ENCODE measurements at regions not wholly inside any gene's neighbourhood (a gene's known extent, or its start where the extent isn't known, plus 50 kb on each side); places are given as distances from the start of the nearest gene placed in this dataset.

DNA sequence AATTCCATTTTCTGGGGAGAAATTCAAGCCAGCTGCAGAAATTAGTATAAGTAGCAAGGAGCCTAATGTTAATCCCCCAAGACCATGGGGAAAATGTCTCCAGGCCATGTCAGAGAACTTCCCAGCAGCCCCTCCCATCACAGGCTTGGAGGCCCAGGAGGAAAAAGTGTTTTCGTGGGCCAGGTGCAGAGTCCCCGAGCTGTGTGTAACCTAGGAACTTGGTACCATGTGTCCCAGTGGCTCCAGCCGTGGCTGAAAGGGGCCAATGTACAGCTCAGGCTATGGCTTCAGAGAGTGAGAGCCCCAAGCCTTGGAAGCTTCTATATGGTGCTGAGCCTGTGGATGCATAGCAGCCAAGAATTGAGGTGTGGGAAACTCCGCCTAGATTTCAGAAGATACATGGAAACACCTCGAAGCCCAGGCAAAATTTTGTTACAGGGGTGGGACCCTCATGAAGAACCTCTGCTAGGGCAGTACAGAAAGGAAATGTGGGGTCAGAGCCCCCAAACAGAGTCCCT is 286.3 kb downstream of the MATN1 start:
- no peak for DNase-seq (ENCODE audit: low read depth, low spot score)
- Histone ChIP-seq H3K4me2 (ENCODE audit: control insufficient read depth, extremely low read depth, insufficient read depth, low read depth, low read length) (no peak overlapping the region), H3K9me1 (ENCODE audit: control insufficient read depth, extremely low read depth, insufficient read depth, low read length) (no peaks in the 10 kb centered on the region), H3K9me3 (ENCODE audit: control insufficient read depth, low read depth, low read length) (peaks cover 2% of the 10 kb centered on the region), H2AFZ (ENCODE audit: control insufficient read depth, low read length) (no peak overlapping the region), H3K4me1 (ENCODE audit: control insufficient read depth, extremely low read depth, insufficient read depth, low read length) (peaks cover 8% of the 10 kb centered on the region), H3K9ac (ENCODE audit: control insufficient read depth, extremely low read depth, insufficient read depth, low read length) (no peak overlapping the region), H3K27ac (ENCODE audit: control insufficient read depth, insufficient read depth, low read length) (no peak overlapping the region), H4K20me1 (ENCODE audit: control insufficient read depth, extremely low read depth, insufficient read depth, low read length) (no peaks in the 10 kb centered on the region), H3K36me3 (ENCODE audit: control insufficient read depth in 2 of 2, extremely low read depth in 1 of 2, insufficient read depth in 2 of 2, low read length in 2 of 2) (no peaks in the 10 kb centered on the region), H3K27me3 (ENCODE audit: control insufficient read depth, extremely low read depth, insufficient read depth, low read length) (no peaks in the 10 kb centered on the region), H3K4me3 (ENCODE audit: control insufficient read depth in 2 of 3, extremely low read depth in 1 of 3, insufficient read depth in 2 of 3, low read depth in 1 of 3, low read length in 3 of 3) (no peak overlapping the region), H3K79me2 (ENCODE audit: control insufficient read depth, insufficient read depth, low read length) (no peaks in the 10 kb centered on the region)
- TF ChIP-seq, protein P1, sequence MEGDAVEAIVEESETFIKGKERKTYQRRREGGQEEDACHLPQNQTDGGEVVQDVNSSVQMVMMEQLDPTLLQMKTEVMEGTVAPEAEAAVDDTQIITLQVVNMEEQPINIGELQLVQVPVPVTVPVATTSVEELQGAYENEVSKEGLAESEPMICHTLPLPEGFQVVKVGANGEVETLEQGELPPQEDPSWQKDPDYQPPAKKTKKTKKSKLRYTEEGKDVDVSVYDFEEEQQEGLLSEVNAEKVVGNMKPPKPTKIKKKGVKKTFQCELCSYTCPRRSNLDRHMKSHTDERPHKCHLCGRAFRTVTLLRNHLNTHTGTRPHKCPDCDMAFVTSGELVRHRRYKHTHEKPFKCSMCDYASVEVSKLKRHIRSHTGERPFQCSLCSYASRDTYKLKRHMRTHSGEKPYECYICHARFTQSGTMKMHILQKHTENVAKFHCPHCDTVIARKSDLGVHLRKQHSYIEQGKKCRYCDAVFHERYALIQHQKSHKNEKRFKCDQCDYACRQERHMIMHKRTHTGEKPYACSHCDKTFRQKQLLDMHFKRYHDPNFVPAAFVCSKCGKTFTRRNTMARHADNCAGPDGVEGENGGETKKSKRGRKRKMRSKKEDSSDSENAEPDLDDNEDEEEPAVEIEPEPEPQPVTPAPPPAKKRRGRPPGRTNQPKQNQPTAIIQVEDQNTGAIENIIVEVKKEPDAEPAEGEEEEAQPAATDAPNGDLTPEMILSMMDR (optimal IDR thresholded peaks at IDR 0.05 in 1 of 3, IDR thresholded peaks at IDR 0.05 in 1 of 3, conservative IDR thresholded peaks at IDR 0.05 in 1 of 3; ENCODE audit: extremely low read depth in 1 of 3, insufficient read depth in 2 of 3, low read length in 3 of 3): no peak
- no peak for TF ChIP-seq EZH2 (IDR thresholded peaks at IDR 0.05; ENCODE audit: low read length)
- dilution Hi-C loops (cut with MboI; ENCODE audit: extremely low pct_ligation_motif_present, low sequenced_read_pairs): no loop called here
- FAIRE-seq: no peak

DNA sequence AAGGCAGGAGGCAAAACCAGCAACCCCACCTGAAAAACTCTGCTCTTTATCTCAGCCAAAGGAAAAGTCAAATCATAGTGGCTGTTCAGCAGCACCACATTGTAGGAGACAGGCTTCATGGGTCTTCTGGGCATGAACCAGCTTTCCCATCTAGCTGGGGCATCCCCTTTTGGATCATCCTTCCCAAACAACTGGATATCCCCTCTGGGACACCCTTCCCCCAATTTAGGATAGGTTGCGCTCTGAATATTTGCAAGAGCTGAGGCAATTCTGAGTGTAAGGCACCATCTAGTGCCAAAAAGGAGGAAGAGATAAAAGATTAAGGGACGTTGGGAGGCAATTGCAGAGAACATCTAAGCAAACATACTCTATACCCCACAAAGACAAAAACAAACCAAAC is 295.8 kb downstream of the MATN1 start:
- no peak overlapping the region for H3K9ac ChIP-seq (ENCODE audit: control insufficient read depth, extremely low read depth, insufficient read depth, low read length)
- H3K4me2 ChIP-seq (ENCODE audit: control insufficient read depth, extremely low read depth, insufficient read depth, low read depth, low read length): no peak overlapping the region
- no peaks in the 10 kb centered on the region for H3K79me2 ChIP-seq (ENCODE audit: control insufficient read depth, insufficient read depth, low read length)
- FAIRE-seq: no peak
- no peaks in the 10 kb centered on the region for H4K20me1 ChIP-seq (ENCODE audit: control insufficient read depth, extremely low read depth, insufficient read depth, low read length)
- no peaks in the 10 kb centered on the region for H3K9me1 ChIP-seq (ENCODE audit: control insufficient read depth, extremely low read depth, insufficient read depth, low read length)
- dilution Hi-C loops (cut with MboI; ENCODE audit: extremely low pct_ligation_motif_present, low sequenced_read_pairs): no loop called here
- H3K27me3 ChIP-seq (ENCODE audit: control insufficient read depth, extremely low read depth, insufficient read depth, low read length): no peaks in the 10 kb centered on the region
- no peak overlapping the region for H2AFZ ChIP-seq (ENCODE audit: control insufficient read depth, low read length)
- H3K4me1 ChIP-seq (ENCODE audit: control insufficient read depth, extremely low read depth, insufficient read depth, low read length): peaks cover 10% of the 10 kb centered on the region
- no peaks in the 10 kb centered on the region for H3K9me3 ChIP-seq (ENCODE audit: control insufficient read depth, low read depth, low read length)
- TF ChIP-seq, protein P1 (optimal IDR thresholded peaks at IDR 0.05 in 1 of 3, IDR thresholded peaks at IDR 0.05 in 1 of 3, conservative IDR thresholded peaks at IDR 0.05 in 1 of 3; ENCODE audit: extremely low read depth in 1 of 3, insufficient read depth in 2 of 3, low read length in 3 of 3): no peak
- TF ChIP-seq EZH2 (IDR thresholded peaks at IDR 0.05; ENCODE audit: low read length): no peak
- H3K4me3 ChIP-seq (ENCODE audit: control insufficient read depth in 2 of 3, extremely low read depth in 1 of 3, insufficient read depth in 2 of 3, low read depth in 1 of 3, low read length in 3 of 3): no peak overlapping the region
- H3K36me3 ChIP-seq (ENCODE audit: control insufficient read depth in 2 of 2, extremely low read depth in 1 of 2, insufficient read depth in 2 of 2, low read length in 2 of 2): no peaks in the 10 kb centered on the region
- no peak for DNase-seq (ENCODE audit: low read depth, low spot score)
- no peak overlapping the region for H3K27ac ChIP-seq (ENCODE audit: control insufficient read depth, insufficient read depth, low read length)

Measured in keratinocyte (primary cell).